IMR-90 (cell line): ENCODE measurements at regions not wholly inside any gene's neighbourhood (a gene's known extent, or its start where the extent isn't known, plus 50 kb on each side); places are given as distances from the start of the nearest gene placed in this dataset.

ENCODE experiments used
- ATAC-seq: fragments of 200-7000 bp; cut with Tn5 transposase; 2 replicates; pipeline ENCODE4 v1.9.1; 2020; ENCODE audit warnings: low read depth, mild to moderate bottlenecking, moderate library complexity
- BruUV-seq: library from RNA; stranded (reverse); fragments of 400-500 nt; replicated peaks from 2 replicates; lab custom pipeline; 2021; lab: Mats Ljungman, UMichigan
- CTCF ChIA-PET: fragments of 300-600 bp; formaldehyde crosslinking; extraction: SDS; loops from one replicate; lab custom pipeline; 2021; ENCODE audit warnings: antibody characterized with exemption; lab: Yijun Ruan, JAX
- POLR2A ChIA-PET: fragments of 300-600 bp; sonication (Branson Sonifier 250); formaldehyde crosslinking; loops from one replicate; lab custom pipeline; 2022; ENCODE audit warnings: antibody characterized with exemption; ENCODE audit not compliant: unreplicated experiment; lab: Charles Lee
- DNase-seq: peaks from one replicate; pipeline ENCODE4 v3.0.0; 2013
- H2AFZ ChIP-seq: replicated peaks from 2 replicates; pipeline ENCODE3; 2013; ENCODE audit warnings: low read length, mild to moderate bottlenecking; ENCODE audit not compliant: poor library complexity
- H2AK5ac ChIP-seq: 2 replicates; pipeline ENCODE4 v1.6.1; 2013; ENCODE audit warnings: low read depth, low read length, inconsistent platforms
- H2AK9ac ChIP-seq: replicated peaks from 2 replicates; pipeline ENCODE3; 2013; ENCODE audit warnings: mild to moderate bottlenecking, low read depth, low read length, moderate library complexity; ENCODE audit not compliant: poor library complexity
- H2BK120ac ChIP-seq: 2 replicates; pipeline ENCODE4 v1.6.1; 2013; ENCODE audit warnings: low read depth, low read length, inconsistent platforms
- H2BK15ac ChIP-seq: 3 replicates; pipeline ENCODE4 v1.6.1; 2013; ENCODE audit warnings: low read depth, low read length, inconsistent platforms
- H2BK20ac ChIP-seq: 2 replicates; pipeline ENCODE4 v1.6.1; 2013; ENCODE audit warnings: low read depth, mild to moderate bottlenecking, inconsistent platforms, low read length, moderate library complexity
- H2BK5ac ChIP-seq: 2 replicates; pipeline ENCODE4 v1.6.1; 2013; ENCODE audit warnings: mild to moderate bottlenecking, low read depth, low read length, inconsistent platforms; ENCODE audit not compliant: poor library complexity, severe bottlenecking
- H3K14ac ChIP-seq: replicated peaks from 2 replicates; pipeline ENCODE4 v1.6.1; 2013; ENCODE audit warnings: low read depth, low read length, inconsistent platforms
- H3K18ac ChIP-seq: 2 replicates; pipeline ENCODE4 v1.6.1; 2013; ENCODE audit warnings: low read depth, low read length, control low read depth
- H3K23ac ChIP-seq: 2 replicates; pipeline ENCODE4 v1.6.1; 2013; ENCODE audit warnings: low read depth, low read length, inconsistent platforms
- H3K27ac ChIP-seq: 2 replicates; pipeline ENCODE4 v1.5.1; 2013; ENCODE audit warnings: mild to moderate bottlenecking, control low read depth, low read length; ENCODE audit not compliant: insufficient read depth
- H3K27me3 ChIP-seq: 2 replicates; pipeline ENCODE4 v1.6.1; 2013; ENCODE audit warnings: low read length; ENCODE audit not compliant: control insufficient read depth, insufficient read depth
- H3K36me3 ChIP-seq: 2 replicates; pipeline ENCODE4 v1.6.1; 2013; ENCODE audit warnings: low read length, mixed read lengths; ENCODE audit not compliant: control insufficient read depth, insufficient read depth
- H3K4ac ChIP-seq: 2 replicates; pipeline ENCODE4 v1.6.1; 2013; ENCODE audit warnings: low read depth, low read length, inconsistent platforms
- H3K4me1 ChIP-seq: 2 replicates; pipeline ENCODE4 v1.6.1; 2013; ENCODE audit warnings: low read length, mixed read lengths; ENCODE audit not compliant: control insufficient read depth, insufficient read depth
- H3K4me2 ChIP-seq: 2 replicates; pipeline ENCODE4 v1.6.1; 2013; ENCODE audit warnings: low read depth, mild to moderate bottlenecking, control low read depth, low read length, moderate library complexity
- H3K4me3 ChIP-seq: 2 replicates; pipeline ENCODE4 v1.5.1; 2013; ENCODE audit warnings: low read depth, mild to moderate bottlenecking, control low read depth, low read length, moderate library complexity; ENCODE audit not compliant: insufficient read depth
- H3K56ac ChIP-seq: 2 replicates; pipeline ENCODE4 v1.6.1; 2013; ENCODE audit warnings: low read length, inconsistent platforms; ENCODE audit not compliant: insufficient read depth; ENCODE audit errors: extremely low read depth
- H3K79me1 ChIP-seq, 2 experiments: 2 replicates each; pipeline ENCODE4 v1.6.1; 2013; ENCODE audit warnings: low read length in 2 of 2, inconsistent platforms in 1 of 2, low read depth in 1 of 2
- H3K9ac ChIP-seq: 2 replicates; pipeline ENCODE4 v1.6.1; 2013; ENCODE audit warnings: low read depth, low read length, control low read depth
- H3K9me1 ChIP-seq: 2 replicates; pipeline ENCODE4 v1.6.1; 2013; ENCODE audit warnings: low read length, inconsistent platforms; ENCODE audit not compliant: insufficient read depth
- H3K9me3 ChIP-seq: 2 replicates; pipeline ENCODE4 v1.6.1; 2013; ENCODE audit warnings: low read length; ENCODE audit not compliant: control insufficient read depth, insufficient read depth
- H4K20me1 ChIP-seq: 2 replicates; pipeline ENCODE4 v1.6.1; 2013; ENCODE audit warnings: low read length, inconsistent platforms; ENCODE audit not compliant: insufficient read depth
- H4K5ac ChIP-seq: 2 replicates; pipeline ENCODE4 v1.6.1; 2013; ENCODE audit warnings: mild to moderate bottlenecking, low read depth, low read length, control low read depth
- H4K8ac ChIP-seq, 2 experiments: 2 replicates each; pipeline ENCODE4 v1.6.1; 2013; ENCODE audit warnings: low read depth in 2 of 2, low read length in 2 of 2, control low read depth in 1 of 2, inconsistent platforms in 1 of 2
- H4K91ac ChIP-seq: 2 replicates; pipeline ENCODE4 v1.6.1; 2013; ENCODE audit warnings: low read depth, low read length, inconsistent platforms; ENCODE audit not compliant: insufficient read depth
- CEBPB ChIP-seq: IDR thresholded peaks from 2 replicates; pipeline ENCODE4 v1.6.1; 2012; ENCODE audit warnings: low read depth, low read length, improper control_type of control experiment
- FOS ChIP-seq: fragments of 150-350 bp; IDR thresholded peaks from 2 replicates; pipeline ENCODE4 v1.6.1; 2016; ENCODE audit warnings: low read depth, low read length
- MAFK ChIP-seq: IDR thresholded peaks from 2 replicates; pipeline ENCODE4 v1.6.1; 2012; ENCODE audit warnings: low read depth, low read length, improper control_type of control experiment
- MAZ ChIP-seq: IDR thresholded peaks from 2 replicates; pipeline ENCODE4 v1.6.1; 2012; ENCODE audit warnings: low read depth, mild to moderate bottlenecking, low read length, improper control_type of control experiment, moderate library complexity, borderline replicate concordance
- MXI1 ChIP-seq: IDR thresholded peaks from 2 replicates; pipeline ENCODE4 v1.6.1; 2012; ENCODE audit warnings: low read depth, mild to moderate bottlenecking, low read length, moderate library complexity, borderline replicate concordance
- POLR2A ChIP-seq: IDR thresholded peaks from 2 replicates; pipeline ENCODE4 v1.6.1; 2012; ENCODE audit warnings: mild to moderate bottlenecking, low read depth, low read length
- RCOR1 ChIP-seq: IDR thresholded peaks from 2 replicates; pipeline ENCODE4 v1.6.1; 2012; ENCODE audit warnings: mild to moderate bottlenecking, low read length, improper control_type of control experiment; ENCODE audit not compliant: insufficient replicate concordance
- RFX5 ChIP-seq: IDR thresholded peaks from 2 replicates; pipeline ENCODE4 v1.8.0; 2012; ENCODE audit warnings: low read depth, mild to moderate bottlenecking, low read length, moderate library complexity
- WGBS, 2 experiments: methylation state at CpG; one replicate each; pipeline versions ENCODE4 v1.1.5 to v1.1.7; 2013; ENCODE audit warnings: missing lambda C conversion rate in 2 of 2; ENCODE audit not compliant: insufficient read length in 1 of 2; ENCODE audit errors: extremely low coverage in 2 of 2; 5-methylcytosine and 5-hydroxymethylcytosine counted together
- dilution Hi-C: fragments of 300-500 bp; cut with HindIII; formaldehyde crosslinking; loops from one replicate; pipeline ENCODE4 v1.14.3; 2018; ENCODE audit warnings: low sequenced_read_pairs; ENCODE audit not compliant: unreplicated experiment
- in situ Hi-C: fragments of 300-500 bp; cut with MboI; formaldehyde crosslinking; loops from 3 replicates; pipeline ENCODE4 v1.14.3; 2019; ENCODE audit warnings: low sequenced_read_pairs, inconsistent platforms, mixed read lengths
- intact Hi-C: fragments of 100-400 bp; cut with micrococcal nuclease; formaldehyde crosslinking; loops from 2 replicates; pipeline ENCODE4 v1.10.0; 2022
- TF ChIP-seq, protein P1 (sequence below): fragments of 150-350 bp; IDR thresholded peaks from 2 replicates; pipeline ENCODE4 v1.6.1; 2016; ENCODE audit warnings: low read depth, mild to moderate bottlenecking, low read length, moderate library complexity, borderline replicate concordance

DNA sequence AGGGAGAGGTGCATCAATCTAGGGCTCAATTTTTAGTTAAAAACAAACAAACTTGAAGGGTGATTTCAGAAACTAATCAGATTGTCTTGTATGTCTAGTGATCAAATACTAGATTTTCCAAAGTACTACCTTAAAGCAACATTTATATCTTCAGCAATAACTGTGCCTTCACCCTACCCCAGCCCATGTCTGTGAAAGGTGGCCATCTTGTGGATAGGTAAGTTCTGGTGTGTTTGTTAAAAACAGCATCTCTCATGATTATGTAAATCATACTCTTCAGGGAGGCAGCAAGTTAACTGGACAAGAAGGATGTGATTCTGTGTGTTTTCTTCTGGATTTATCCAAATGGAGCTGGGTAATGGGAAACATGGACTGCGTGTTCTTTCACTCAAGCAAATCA lies 81.4 kb upstream of the ACSL1 start:
- no peak overlapping the region for H4K8ac ChIP-seq

More for the DNA sequence above, 81.4 kb upstream of the ACSL1 start:
- ATAC-seq = no peak
- Histone ChIP-seq H3K4me1 (no peaks in the 10 kb centered on the region), H3K9me3 (no peaks in the 10 kb centered on the region), H3K36me3 (no peaks in the 10 kb centered on the region), H2BK5ac (no peak overlapping the region), H2AK5ac (no peak overlapping the region), H4K5ac (no peak overlapping the region), H2BK15ac (no peak overlapping the region), H3K27ac (no peak overlapping the region), H3K18ac (no peak overlapping the region), H3K14ac (no peak overlapping the region), H3K79me1 (no peaks in the 10 kb centered on the region), H3K4me2 (no peak overlapping the region), H2BK20ac (no peak overlapping the region), H3K23ac (no peak overlapping the region), H2AK9ac (no peak overlapping the region), H3K4me3 (no peak overlapping the region), H3K56ac (no peak overlapping the region), H2BK120ac (no peak overlapping the region), H2AFZ (no peak overlapping the region), H4K20me1 (no peaks in the 10 kb centered on the region), H4K91ac (no peak overlapping the region), H3K9me1 (no peaks in the 10 kb centered on the region), H3K4ac (no peak overlapping the region), H3K9ac (no peak overlapping the region), H3K27me3 (0 out of 2 replicates have a peak, but pooled peaks cover 2% of the 10 kb centered on the region)
- dilution Hi-C loops (no loop called here), intact Hi-C loops (no loop called here), in situ Hi-C loops (no loop called here)
- no peak for DNase-seq
- no CpG with 5 or more reads among the region's 1 CpG for WGBS, 2 experiments
- POLR2A ChIA-PET = no interaction called here
- TF ChIP-seq POLR2A (no peak), MXI1 (no peak), RCOR1 (no peak), CEBPB (no peak), MAFK (no peak), RFX5 (no peak), FOS (no peak), MAZ (no peak)
- TF ChIP-seq, protein P1, sequence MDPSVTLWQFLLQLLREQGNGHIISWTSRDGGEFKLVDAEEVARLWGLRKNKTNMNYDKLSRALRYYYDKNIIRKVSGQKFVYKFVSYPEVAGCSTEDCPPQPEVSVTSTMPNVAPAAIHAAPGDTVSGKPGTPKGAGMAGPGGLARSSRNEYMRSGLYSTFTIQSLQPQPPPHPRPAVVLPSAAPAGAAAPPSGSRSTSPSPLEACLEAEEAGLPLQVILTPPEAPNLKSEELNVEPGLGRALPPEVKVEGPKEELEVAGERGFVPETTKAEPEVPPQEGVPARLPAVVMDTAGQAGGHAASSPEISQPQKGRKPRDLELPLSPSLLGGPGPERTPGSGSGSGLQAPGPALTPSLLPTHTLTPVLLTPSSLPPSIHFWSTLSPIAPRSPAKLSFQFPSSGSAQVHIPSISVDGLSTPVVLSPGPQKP = no peak
- CTCF ChIA-PET = no interaction called here
- BruUV-seq = no TSS peak
